ENCODE measurements at regions not wholly inside any gene's neighbourhood (a gene's known extent, or its start where the extent isn't known, plus 50 kb on each side); places are given as distances from the start of the nearest gene placed in this dataset.
"Not testable (repeated sequence)": the region's sequence is repeated elsewhere in the genome, so short reads cannot be mapped to it uniquely, and the experiment has no call there.

GRCh38 chrX:64782923-64783322 is 193.3 kb downstream of the ZC4H2 start:
- DNase-seq (ENCODE audit: low read depth), result no peak
- TF ChIP-seq, protein P1, sequence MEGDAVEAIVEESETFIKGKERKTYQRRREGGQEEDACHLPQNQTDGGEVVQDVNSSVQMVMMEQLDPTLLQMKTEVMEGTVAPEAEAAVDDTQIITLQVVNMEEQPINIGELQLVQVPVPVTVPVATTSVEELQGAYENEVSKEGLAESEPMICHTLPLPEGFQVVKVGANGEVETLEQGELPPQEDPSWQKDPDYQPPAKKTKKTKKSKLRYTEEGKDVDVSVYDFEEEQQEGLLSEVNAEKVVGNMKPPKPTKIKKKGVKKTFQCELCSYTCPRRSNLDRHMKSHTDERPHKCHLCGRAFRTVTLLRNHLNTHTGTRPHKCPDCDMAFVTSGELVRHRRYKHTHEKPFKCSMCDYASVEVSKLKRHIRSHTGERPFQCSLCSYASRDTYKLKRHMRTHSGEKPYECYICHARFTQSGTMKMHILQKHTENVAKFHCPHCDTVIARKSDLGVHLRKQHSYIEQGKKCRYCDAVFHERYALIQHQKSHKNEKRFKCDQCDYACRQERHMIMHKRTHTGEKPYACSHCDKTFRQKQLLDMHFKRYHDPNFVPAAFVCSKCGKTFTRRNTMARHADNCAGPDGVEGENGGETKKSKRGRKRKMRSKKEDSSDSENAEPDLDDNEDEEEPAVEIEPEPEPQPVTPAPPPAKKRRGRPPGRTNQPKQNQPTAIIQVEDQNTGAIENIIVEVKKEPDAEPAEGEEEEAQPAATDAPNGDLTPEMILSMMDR (IDR thresholded peaks at IDR 0.05; ENCODE audit: low read depth, low read length, missing control alignments), result no peak
- H3K4me3 ChIP-seq (ENCODE audit: low read depth, low read length), result no peak overlapping the region

- DNase-seq (ENCODE audit: low read depth), result no peak
These were observed 218.2 kb downstream of the ZC4H2 start for GRCh38 chrX:64758047-64758446.

GRCh38 chrX:64739792-64740378 is 236.4 kb downstream of the ZC4H2 start:
- H3K4me3 ChIP-seq (ENCODE audit: low read depth, low read length), result no peak overlapping the region
- TF ChIP-seq, protein P1 (IDR thresholded peaks at IDR 0.05; ENCODE audit: low read depth, low read length, missing control alignments), result no peak
- no peak for DNase-seq (ENCODE audit: low read depth)

More at GRCh38 chrX:64758047-64758446, 218.2 kb downstream of the ZC4H2 start:
- H3K4me3 ChIP-seq (ENCODE audit: low read depth, low read length), result no peak overlapping the region
- TF ChIP-seq, protein P1 (IDR thresholded peaks at IDR 0.05; ENCODE audit: low read depth, low read length, missing control alignments), result no peak

DNA sequence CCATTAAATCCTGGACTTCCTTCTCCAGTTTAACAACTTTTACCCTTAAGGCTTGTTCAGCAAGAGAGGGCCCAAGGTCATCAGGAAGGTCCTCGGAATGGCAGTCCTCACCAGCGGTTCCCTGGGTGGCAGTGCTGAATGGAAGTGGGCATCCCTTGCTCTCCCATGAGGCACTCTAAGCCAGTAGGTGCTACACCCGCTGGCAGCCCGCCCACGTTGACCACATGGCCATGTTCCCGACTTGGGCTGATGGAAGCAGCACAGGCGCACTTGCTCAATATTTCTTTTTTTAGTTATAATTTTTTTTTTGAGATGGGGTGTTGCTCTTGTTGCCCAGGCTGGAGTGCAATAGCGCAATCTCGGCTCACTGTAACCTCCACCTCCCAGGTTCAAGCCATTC is 277.9 kb downstream of the ZC4H2 start:
- DNase-seq (ENCODE audit: low read depth), result no peak
- no peak overlapping the region for H3K4me3 ChIP-seq (ENCODE audit: low read depth, low read length)
- TF ChIP-seq, protein P1 (IDR thresholded peaks at IDR 0.05; ENCODE audit: low read depth, low read length, missing control alignments), result no peak

- H3K4me3 ChIP-seq (ENCODE audit: low read depth, low read length); DNase-seq (ENCODE audit: low read depth): not testable (repeated sequence)
These were observed 280.9 kb downstream of the ZC4H2 start for GRCh38 chrX:64695372-64695771.

GRCh38 chrX:64662876-64663275 is 267.6 kb upstream of the MTMR8 start:
- no peak overlapping the region for H3K4me3 ChIP-seq (ENCODE audit: low read depth, low read length)
- TF ChIP-seq, protein P1 (IDR thresholded peaks at IDR 0.05; ENCODE audit: low read depth, low read length, missing control alignments), result no peak
- DNase-seq (ENCODE audit: low read depth), result no peak

- not testable (repeated sequence) for DNase-seq (ENCODE audit: low read depth); H3K4me3 ChIP-seq (ENCODE audit: low read depth, low read length)
These were observed 262.0 kb upstream of the MTMR8 start for GRCh38 chrX:64657229-64657628.

DNA sequence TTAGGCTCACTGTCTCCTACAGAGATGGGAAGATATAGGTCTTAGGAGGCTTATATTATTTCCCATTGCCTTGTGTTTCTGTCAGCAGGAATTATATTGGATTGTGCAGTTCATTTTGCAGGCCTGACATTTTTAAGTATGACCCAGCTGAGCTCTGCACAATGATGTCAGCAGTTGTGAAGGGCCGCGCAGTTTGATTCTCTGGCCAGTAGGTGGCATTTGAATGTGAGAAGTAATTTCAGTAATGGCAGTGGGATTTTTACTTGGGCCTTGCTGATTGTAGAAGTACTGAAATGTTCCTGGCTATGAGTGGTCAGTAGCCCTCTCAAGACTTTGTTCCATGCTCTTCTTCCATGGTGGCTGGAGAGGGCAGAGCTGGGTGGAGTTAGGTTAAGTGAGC is 247.2 kb upstream of the MTMR8 start:
- no peak for DNase-seq (ENCODE audit: low read depth)

More for the DNA sequence above, 247.2 kb upstream of the MTMR8 start:
- TF ChIP-seq, protein P1 (IDR thresholded peaks at IDR 0.05; ENCODE audit: low read depth, low read length, missing control alignments), result peak; percentile 23
- no peak overlapping the region for H3K4me3 ChIP-seq (ENCODE audit: low read depth, low read length)
